ENCODE measurements at regions not wholly inside any gene's neighbourhood (a gene's known extent, or its start where the extent isn't known, plus 50 kb on each side); places are given as distances from the start of the nearest gene placed in this dataset.

DNA sequence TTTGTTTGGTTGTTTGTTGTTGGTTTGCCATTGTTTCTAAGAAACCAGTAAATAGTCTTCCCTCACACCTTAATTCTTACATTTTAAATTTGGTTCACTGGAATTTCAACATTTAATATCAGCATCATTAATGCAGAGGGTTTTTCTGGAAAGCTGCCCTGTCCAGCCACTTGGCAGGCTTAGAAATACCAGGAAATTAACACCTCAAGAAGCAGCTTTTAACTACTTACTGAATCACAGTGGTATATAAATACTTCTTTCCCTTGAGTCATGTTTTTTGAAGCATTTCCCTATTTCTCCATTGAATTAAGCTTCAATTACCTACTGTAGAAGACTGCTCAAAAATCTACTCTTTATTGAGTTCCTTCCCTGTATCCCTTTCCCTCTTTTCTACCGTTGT is 1221.1 kb upstream of the ADGRL3 start:
- TF ChIP-seq CTCF (IDR thresholded peaks at IDR 0.05) (no peak), POLR2A (IDR thresholded peaks at IDR 0.05) (no peak), EP300 (IDR thresholded peaks at IDR 0.05) (no peak)
- DNase-seq (ENCODE audit: low spot score in 2 of 2): no peak
- no peak overlapping the region for H3K27ac ChIP-seq
- no peaks in the 10 kb centered on the region for H3K9me3 ChIP-seq
- no peaks in the 10 kb centered on the region for H3K36me3 ChIP-seq
- no peak overlapping the region for H3K4me3 ChIP-seq
- no peaks in the 10 kb centered on the region for H3K27me3 ChIP-seq
- 58 to 66% methylated on average over 1 of the region's 1 CpG for WGBS, 2 donors
- H3K4me1 ChIP-seq: peaks cover 0 to 4% (median 0%) of the 10 kb centered on the region in 4 donors

DNA sequence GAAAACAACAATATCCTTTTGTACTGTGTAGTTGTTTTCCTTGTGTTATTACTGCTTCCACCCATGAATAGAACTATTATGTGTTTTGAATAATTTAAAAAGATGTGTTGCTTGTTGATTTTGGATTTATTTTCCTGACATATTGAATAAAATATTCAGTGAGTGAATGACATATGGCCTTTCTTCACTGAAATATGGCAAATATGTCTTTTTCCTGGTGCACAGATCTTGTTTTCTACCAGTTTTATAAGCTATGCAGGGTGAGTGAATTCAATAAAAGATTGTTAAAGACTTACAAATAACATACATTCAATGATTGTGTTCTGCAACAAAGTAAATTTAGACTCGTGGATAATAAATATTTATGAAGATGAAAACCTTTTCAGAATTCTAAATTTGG is 1216.3 kb upstream of the ADGRL3 start:
- 19% methylated on average over 1 of the region's 1 CpG for WGBS, 2 donors
- Histone ChIP-seq H3K4me1 (peaks cover 0 to 4% (median 0%) of the 10 kb centered on the region in 4 donors), H3K36me3 (no peaks in the 10 kb centered on the region), H3K4me3 (no peak overlapping the region), H3K27ac (no peak overlapping the region), H3K27me3 (no peaks in the 10 kb centered on the region), H3K9me3 (no peaks in the 10 kb centered on the region)
- TF ChIP-seq EP300 (IDR thresholded peaks at IDR 0.05) (no peak), CTCF (IDR thresholded peaks at IDR 0.05) (no peak), POLR2A (IDR thresholded peaks at IDR 0.05) (no peak)
- no peak for DNase-seq (ENCODE audit: low spot score in 2 of 2)

DNA sequence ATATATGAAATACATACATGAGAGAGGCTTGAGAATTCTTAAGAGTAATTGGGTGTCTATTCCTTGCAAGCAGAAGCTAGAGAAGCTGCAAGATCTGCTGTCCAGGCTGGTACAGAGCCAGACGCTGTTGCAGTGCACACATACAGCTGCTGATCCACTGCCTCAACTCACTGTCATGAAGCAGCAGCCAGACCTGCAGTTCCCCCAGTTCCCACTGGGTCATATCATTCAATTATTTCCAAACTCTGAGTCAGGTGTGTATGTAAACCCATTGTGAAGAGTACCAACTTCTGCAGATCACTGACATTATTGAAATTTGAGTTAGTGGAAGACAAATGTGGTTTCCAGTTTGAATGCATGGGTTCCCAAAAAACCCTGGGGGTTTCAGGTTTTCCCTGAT is 1212.8 kb upstream of the ADGRL3 start:
- Histone ChIP-seq H3K27me3 (no peaks in the 10 kb centered on the region), H3K4me1 (peaks cover 0 to 4% (median 0%) of the 10 kb centered on the region in 4 donors), H3K36me3 (no peaks in the 10 kb centered on the region), H3K27ac (no peak overlapping the region), H3K9me3 (no peaks in the 10 kb centered on the region), H3K4me3 (no peak overlapping the region)
- DNase-seq (ENCODE audit: low spot score in 2 of 2): no peak
- whole genome bisulfite sequencing, 2 donors: 96 to 100% methylated on average over 1 of the region's 1 CpG
- TF ChIP-seq EP300 (IDR thresholded peaks at IDR 0.05) (no peak), POLR2A (IDR thresholded peaks at IDR 0.05) (no peak), CTCF (IDR thresholded peaks at IDR 0.05) (no peak)

- no peak for TF ChIP-seq CTCF (IDR thresholded peaks at IDR 0.05)
- no peak overlapping the region for H3K27ac ChIP-seq
- DNase-seq (ENCODE audit: low spot score in 2 of 2): no peak
- no peaks in the 10 kb centered on the region for H3K27me3 ChIP-seq
- H3K4me1 ChIP-seq: no peaks in the 10 kb centered on the region
- H3K36me3 ChIP-seq: no peaks in the 10 kb centered on the region
- H3K9me3 ChIP-seq: peaks cover 0 to 30% (median 2%) of the 10 kb centered on the region in 4 donors
- WGBS, 2 donors: 63 to 73% methylated on average over 1 of the region's 1 CpG
- H3K4me3 ChIP-seq: no peak overlapping the region
Observed at GRCh38 chr4:59994118-59994517, 1206.0 kb upstream of the ADGRL3 start.

GRCh38 chr4:60002603-60003337 is 1197.4 kb upstream of the ADGRL3 start:
- Histone ChIP-seq H3K36me3 (no peaks in the 10 kb centered on the region), H3K9me3 (peaks cover 0 to 12% (median 0%) of the 10 kb centered on the region in 4 donors), H3K27ac (no peak overlapping the region), H3K4me1 (no peaks in the 10 kb centered on the region), H3K27me3 (no peaks in the 10 kb centered on the region), H3K4me3 (no peak overlapping the region)
- WGBS, 2 donors: 60 to 66% methylated on average over 3 of the region's 3 CpGs
- TF ChIP-seq POLR2A (IDR thresholded peaks at IDR 0.05) (no peak), EP300 (IDR thresholded peaks at IDR 0.05) (no peak), CTCF (IDR thresholded peaks at IDR 0.05) (no peak)
- no peak for DNase-seq (ENCODE audit: low spot score in 2 of 2)

Measured in tibial nerve (tissue), 4 donors.